ENCODE measurements at regions not wholly inside any gene's neighbourhood (a gene's known extent, or its start where the extent isn't known, plus 50 kb on each side); places are given as distances from the start of the nearest gene placed in this dataset.

DNA sequence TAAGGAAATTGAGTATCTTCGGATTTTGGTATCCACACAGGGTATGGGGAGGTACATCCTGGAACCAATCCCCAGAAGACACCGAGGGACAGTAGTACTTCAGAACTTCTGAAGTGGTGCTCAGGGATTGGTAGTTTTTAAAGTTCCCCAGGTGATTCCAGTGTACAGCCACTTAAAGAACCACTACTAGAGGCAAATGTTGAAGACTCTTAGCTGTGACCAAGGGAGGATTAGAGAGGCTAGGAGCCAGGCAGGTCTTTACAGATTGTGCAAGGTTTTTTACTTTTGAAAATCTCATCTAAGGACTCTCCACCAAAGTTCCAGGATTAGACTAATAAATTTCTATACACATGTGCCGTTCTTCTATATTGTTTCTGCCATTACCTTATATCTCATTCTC lies 52.9 kb upstream of the GLS start:
- Histone ChIP-seq H3K4me1 (ENCODE audit: low read length) (no peaks in the 10 kb centered on the region), H3K27ac (ENCODE audit: low read length) (no peak overlapping the region), H3K27me3 (ENCODE audit: low read depth, low read length) (no peaks in the 10 kb centered on the region), H2AFZ (ENCODE audit: low read depth, low read length) (no peak overlapping the region), H3K4me2 (ENCODE audit: low read length) (no peak overlapping the region), H3K9me3 (ENCODE audit: insufficient read depth, low read length) (no peaks in the 10 kb centered on the region), H3K9ac (ENCODE audit: low read length) (no peak overlapping the region), H4K20me1 (ENCODE audit: insufficient read depth, low read length) (no peaks in the 10 kb centered on the region), H3K36me3 (replicated peaks; ENCODE audit: low read depth, low read length) (no peaks in the 10 kb centered on the region), H3K4me3 (ENCODE audit: low read length) (no peak overlapping the region), H3K79me2 (ENCODE audit: low read length) (no peaks in the 10 kb centered on the region)
- no peak for TF ChIP-seq EZH2phosphoT487 (IDR thresholded peaks at IDR 0.05; ENCODE audit: low read depth)
- TF ChIP-seq, protein P1, sequence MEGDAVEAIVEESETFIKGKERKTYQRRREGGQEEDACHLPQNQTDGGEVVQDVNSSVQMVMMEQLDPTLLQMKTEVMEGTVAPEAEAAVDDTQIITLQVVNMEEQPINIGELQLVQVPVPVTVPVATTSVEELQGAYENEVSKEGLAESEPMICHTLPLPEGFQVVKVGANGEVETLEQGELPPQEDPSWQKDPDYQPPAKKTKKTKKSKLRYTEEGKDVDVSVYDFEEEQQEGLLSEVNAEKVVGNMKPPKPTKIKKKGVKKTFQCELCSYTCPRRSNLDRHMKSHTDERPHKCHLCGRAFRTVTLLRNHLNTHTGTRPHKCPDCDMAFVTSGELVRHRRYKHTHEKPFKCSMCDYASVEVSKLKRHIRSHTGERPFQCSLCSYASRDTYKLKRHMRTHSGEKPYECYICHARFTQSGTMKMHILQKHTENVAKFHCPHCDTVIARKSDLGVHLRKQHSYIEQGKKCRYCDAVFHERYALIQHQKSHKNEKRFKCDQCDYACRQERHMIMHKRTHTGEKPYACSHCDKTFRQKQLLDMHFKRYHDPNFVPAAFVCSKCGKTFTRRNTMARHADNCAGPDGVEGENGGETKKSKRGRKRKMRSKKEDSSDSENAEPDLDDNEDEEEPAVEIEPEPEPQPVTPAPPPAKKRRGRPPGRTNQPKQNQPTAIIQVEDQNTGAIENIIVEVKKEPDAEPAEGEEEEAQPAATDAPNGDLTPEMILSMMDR (IDR thresholded peaks at IDR 0.05; ENCODE audit: low read depth, low read length) = no peak

GRCh38 chr2:190829642-190830041 lies 51.0 kb upstream of the GLS start:
- H2AFZ ChIP-seq (ENCODE audit: low read depth, low read length) = no peak overlapping the region
- no peak overlapping the region for H3K27ac ChIP-seq (ENCODE audit: low read length)
- no peaks in the 10 kb centered on the region for H3K4me1 ChIP-seq (ENCODE audit: low read length)
- H3K4me3 ChIP-seq (ENCODE audit: low read length) = no peak overlapping the region
- no peak overlapping the region for H3K9ac ChIP-seq (ENCODE audit: low read length)
- H3K36me3 ChIP-seq (replicated peaks; ENCODE audit: low read depth, low read length) = no peaks in the 10 kb centered on the region
- no peak overlapping the region for H3K4me2 ChIP-seq (ENCODE audit: low read length)
- H3K27me3 ChIP-seq (ENCODE audit: low read depth, low read length) = no peaks in the 10 kb centered on the region
- no peaks in the 10 kb centered on the region for H3K9me3 ChIP-seq (ENCODE audit: insufficient read depth, low read length)
- H4K20me1 ChIP-seq (ENCODE audit: insufficient read depth, low read length) = no peaks in the 10 kb centered on the region
- no peaks in the 10 kb centered on the region for H3K79me2 ChIP-seq (ENCODE audit: low read length)
- TF ChIP-seq EZH2phosphoT487 (IDR thresholded peaks at IDR 0.05; ENCODE audit: low read depth) = no peak
- TF ChIP-seq, protein P1 (IDR thresholded peaks at IDR 0.05; ENCODE audit: low read depth, low read length) = no peak
